ENCODE measurements at regions not wholly inside any gene's neighbourhood (a gene's known extent, or its start where the extent isn't known, plus 50 kb on each side); places are given as distances from the start of the nearest gene placed in this dataset.

DNA sequence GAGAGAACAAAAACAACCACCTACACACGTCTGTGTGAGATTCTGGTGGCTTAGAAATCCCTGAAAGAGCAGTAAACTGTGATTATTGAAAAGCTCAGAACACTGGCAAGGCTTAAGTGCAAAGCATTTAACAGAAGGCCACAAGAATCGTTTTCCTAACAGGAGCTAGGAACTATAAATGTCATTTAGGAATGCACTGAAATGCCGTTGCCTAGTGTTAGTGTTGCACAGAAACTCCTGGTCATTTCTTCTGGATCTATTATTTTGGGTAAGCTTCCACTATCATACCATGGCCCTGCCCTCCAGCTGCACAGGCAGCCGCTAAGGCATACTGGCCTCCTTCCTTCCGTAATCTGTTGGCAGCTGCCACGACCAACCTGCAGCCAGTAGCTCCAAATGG is 923.2 kb downstream of the NLGN4X start:
- TF ChIP-seq NR2C1 (IDR thresholded peaks at IDR 0.05) (no peak), EP300 (IDR thresholded peaks at IDR 0.05; ENCODE audit: borderline replicate concordance in 1 of 2, control insufficient read depth in 1 of 2, low read depth in 2 of 2, low read length in 2 of 2) (no peak), MAX (IDR thresholded peaks at IDR 0.05; ENCODE audit: low read depth, low read length) (no peak), POLR2AphosphoS5 (IDR thresholded peaks at IDR 0.05; ENCODE audit: low read length) (no peak), POLR2A (IDR thresholded peaks at IDR 0.05; ENCODE audit: low read depth, low read length) (no peak)
- TF ChIP-seq, protein P1, sequence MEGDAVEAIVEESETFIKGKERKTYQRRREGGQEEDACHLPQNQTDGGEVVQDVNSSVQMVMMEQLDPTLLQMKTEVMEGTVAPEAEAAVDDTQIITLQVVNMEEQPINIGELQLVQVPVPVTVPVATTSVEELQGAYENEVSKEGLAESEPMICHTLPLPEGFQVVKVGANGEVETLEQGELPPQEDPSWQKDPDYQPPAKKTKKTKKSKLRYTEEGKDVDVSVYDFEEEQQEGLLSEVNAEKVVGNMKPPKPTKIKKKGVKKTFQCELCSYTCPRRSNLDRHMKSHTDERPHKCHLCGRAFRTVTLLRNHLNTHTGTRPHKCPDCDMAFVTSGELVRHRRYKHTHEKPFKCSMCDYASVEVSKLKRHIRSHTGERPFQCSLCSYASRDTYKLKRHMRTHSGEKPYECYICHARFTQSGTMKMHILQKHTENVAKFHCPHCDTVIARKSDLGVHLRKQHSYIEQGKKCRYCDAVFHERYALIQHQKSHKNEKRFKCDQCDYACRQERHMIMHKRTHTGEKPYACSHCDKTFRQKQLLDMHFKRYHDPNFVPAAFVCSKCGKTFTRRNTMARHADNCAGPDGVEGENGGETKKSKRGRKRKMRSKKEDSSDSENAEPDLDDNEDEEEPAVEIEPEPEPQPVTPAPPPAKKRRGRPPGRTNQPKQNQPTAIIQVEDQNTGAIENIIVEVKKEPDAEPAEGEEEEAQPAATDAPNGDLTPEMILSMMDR (IDR thresholded peaks at IDR 0.05 in 2 of 3, conservative IDR thresholded peaks at IDR 0.05 in 1 of 3; ENCODE audit: control insufficient read depth in 2 of 3, extremely low read depth in 1 of 3, insufficient read depth in 1 of 3, low read depth in 3 of 3, low read length in 3 of 3) = no peak

All from GM12878 (cell line).